Astrocyte (in vitro differentiated cells and primary cell): ENCODE measurements at regions not wholly inside any gene's neighbourhood (a gene's known extent, or its start where the extent isn't known, plus 50 kb on each side); places are given as distances from the start of the nearest gene placed in this dataset.

Source experiments
- CTCF ChIP-seq: IDR thresholded peaks from 2 replicates; pipeline ENCODE4 v1.5.1; 2011; ENCODE audit warnings: low read depth, mild to moderate bottlenecking, inconsistent platforms, low read length, moderate library complexity; ENCODE audit not compliant: insufficient read depth
- EZH2 ChIP-seq: IDR thresholded peaks from 2 replicates; pipeline ENCODE4 v1.6.1; 2012; ENCODE audit warnings: mild to moderate bottlenecking, low read length, inconsistent platforms; ENCODE audit not compliant: insufficient read depth

- no peak for TF ChIP-seq CTCF
- TF ChIP-seq EZH2: no peak
Measured at GRCh38 chr11:94700622-94701021, 67.5 kb upstream of the AMOTL1 start.
